ENCODE measurements at regions not wholly inside any gene's neighbourhood (a gene's known extent, or its start where the extent isn't known, plus 50 kb on each side); places are given as distances from the start of the nearest gene placed in this dataset.
"Not testable (repeated sequence)": the region's sequence is repeated elsewhere in the genome, so short reads cannot be mapped to it uniquely, and the experiment has no call there.

GRCh38 chrX:22855693-22856092, 144.1 kb upstream of the DDX53 start:
- no peaks in the 10 kb centered on the region for H3K36me3 ChIP-seq
- no peak for TF ChIP-seq CTCF (IDR thresholded peaks at IDR 0.05)
- H3K27me3 ChIP-seq, result no peaks in the 10 kb centered on the region
- no peak for DNase-seq (ENCODE audit: low spot score in 2 of 2)
- H3K27ac ChIP-seq, result no peak overlapping the region
- H3K4me1 ChIP-seq, result no peaks in the 10 kb centered on the region
- no peak overlapping the region for H3K4me3 ChIP-seq
- no peaks in the 10 kb centered on the region for H3K9me3 ChIP-seq
- intact Hi-C loops (cut with DNase I), result no loop called here

GRCh38 chrX:22859642-22860041, 140.1 kb upstream of the DDX53 start:
- H3K4me1 ChIP-seq, result no peaks in the 10 kb centered on the region
- H3K9me3 ChIP-seq, result no peaks in the 10 kb centered on the region
- H3K27me3 ChIP-seq, result no peaks in the 10 kb centered on the region
- intact Hi-C loops (cut with DNase I), result no loop called here
- no peaks in the 10 kb centered on the region for H3K36me3 ChIP-seq
- H3K4me3 ChIP-seq, result no peak overlapping the region
- H3K27ac ChIP-seq, result no peak overlapping the region
- no peak for TF ChIP-seq CTCF (IDR thresholded peaks at IDR 0.05)
- no peak for DNase-seq (ENCODE audit: low spot score in 2 of 2)

- DNase-seq (ENCODE audit: low spot score in 2 of 2); H3K4me3 ChIP-seq; H3K36me3 ChIP-seq; intact Hi-C loops (cut with DNase I); H3K27ac ChIP-seq; H3K27me3 ChIP-seq; H3K4me1 ChIP-seq; H3K9me3 ChIP-seq: not testable (repeated sequence)
Measured at GRCh38 chrX:22866801-22867200, 133.0 kb upstream of the DDX53 start.

- DNase-seq (ENCODE audit: low spot score in 2 of 2), result no peak
- Histone ChIP-seq H3K27me3 (no peaks in the 10 kb centered on the region), H3K36me3 (no peaks in the 10 kb centered on the region), H3K27ac (no peak overlapping the region), H3K9me3 (no peaks in the 10 kb centered on the region), H3K4me1 (no peaks in the 10 kb centered on the region), H3K4me3 (no peak overlapping the region)
- intact Hi-C loops (cut with DNase I), result no loop called here
- TF ChIP-seq CTCF (IDR thresholded peaks at IDR 0.05), result no peak
Measured at GRCh38 chrX:22882543-22882942, 117.2 kb upstream of the DDX53 start.

- no peak for DNase-seq (ENCODE audit: low spot score in 2 of 2)
- Histone ChIP-seq H3K4me3 (no peak overlapping the region), H3K27ac (no peak overlapping the region), H3K4me1 (no peaks in the 10 kb centered on the region), H3K27me3 (no peaks in the 10 kb centered on the region), H3K9me3 (no peaks in the 10 kb centered on the region), H3K36me3 (no peaks in the 10 kb centered on the region)
- no peak for TF ChIP-seq CTCF (IDR thresholded peaks at IDR 0.05)
- intact Hi-C loops (cut with DNase I), result no loop called here
Measured at GRCh38 chrX:22889819-22890218, 109.9 kb upstream of the DDX53 start.

GRCh38 chrX:22912616-22913015, 87.1 kb upstream of the DDX53 start:
- no peaks in the 10 kb centered on the region for H3K27me3 ChIP-seq
- DNase-seq (ENCODE audit: low spot score in 2 of 2), result no peak
- H3K4me3 ChIP-seq, result no peak overlapping the region
- H3K9me3 ChIP-seq, result no peaks in the 10 kb centered on the region
- no peak for TF ChIP-seq CTCF (IDR thresholded peaks at IDR 0.05)
- intact Hi-C loops (cut with DNase I), result no loop called here
- no peaks in the 10 kb centered on the region for H3K4me1 ChIP-seq
- no peak overlapping the region for H3K27ac ChIP-seq
- H3K36me3 ChIP-seq, result no peaks in the 10 kb centered on the region

Measured in ascending aorta (tissue), 2 donors.